Progenitor cell of endocrine pancreas (in vitro differentiated cells): ENCODE measurements at regions not wholly inside any gene's neighbourhood (a gene's known extent, or its start where the extent isn't known, plus 50 kb on each side); places are given as distances from the start of the nearest gene placed in this dataset.

Experiments used
- DNase-seq: peaks from one replicate; pipeline ENCODE4 v3.0.0; 2021; ENCODE audit warnings: low spot score; ENCODE audit not compliant: unreplicated experiment
- H3K27ac Mint-ChIP-seq: 2 replicates; pipeline ENCODE4 v1.8.0; 2021; ENCODE audit warnings: mild to moderate bottlenecking, moderate library complexity, mixed read lengths
- H3K27me3 Mint-ChIP-seq: 2 replicates; pipeline ENCODE4 v1.8.0; 2021; ENCODE audit warnings: mixed read lengths
- H3K36me3 Mint-ChIP-seq: 2 replicates; pipeline ENCODE4 v1.8.0; 2022; ENCODE audit warnings: mixed read lengths; ENCODE audit not compliant: insufficient read depth
- H3K4me1 Mint-ChIP-seq: 2 replicates; pipeline ENCODE4 v1.8.0; 2021; ENCODE audit warnings: low read depth, mixed read lengths
- H3K4me3 Mint-ChIP-seq: 2 replicates; pipeline ENCODE4 v1.8.0; 2021; ENCODE audit warnings: low read depth, mild to moderate bottlenecking, moderate library complexity, mixed read lengths
- H3K9me3 Mint-ChIP-seq: 2 replicates; pipeline ENCODE4 v1.8.0; 2021; ENCODE audit warnings: low read depth, mixed read lengths
- CTCF ChIP-seq: fragments of 200-600 bp; sonication (generic); IDR thresholded peaks from one replicate; pipeline ENCODE4 v1.5.0; 2021; ENCODE audit warnings: antibody characterized with exemption, mild to moderate bottlenecking; ENCODE audit not compliant: unreplicated experiment

GRCh38 chr13:105170438-105170837 is 1365.0 kb downstream of the EFNB2 start:
- no peak for DNase-seq
- Mint-ChIP-seq H3K36me3 (no peaks in the 10 kb centered on the region), H3K9me3 (peaks cover 4% of the 10 kb centered on the region), H3K27me3 (no peaks in the 10 kb centered on the region), H3K4me3 (no peak overlapping the region), H3K27ac (no peak overlapping the region), H3K4me1 (no peaks in the 10 kb centered on the region)
- TF ChIP-seq CTCF = no peak

- no peaks in the 10 kb centered on the region for H3K36me3 Mint-ChIP-seq
These were observed 1367.2 kb downstream of the EFNB2 start for GRCh38 chr13:105168295-105168694.

GRCh38 chr13:105167385-105167784 is 1368.1 kb downstream of the EFNB2 start:
- H3K4me1 Mint-ChIP-seq = no peaks in the 10 kb centered on the region
- no peaks in the 10 kb centered on the region for H3K36me3 Mint-ChIP-seq
- H3K27me3 Mint-ChIP-seq = no peaks in the 10 kb centered on the region
- no peak overlapping the region for H3K4me3 Mint-ChIP-seq
- H3K9me3 Mint-ChIP-seq = peaks cover 4% of the 10 kb centered on the region
- DNase-seq = no peak
- no peak for TF ChIP-seq CTCF
- H3K27ac Mint-ChIP-seq = no peak overlapping the region

More at GRCh38 chr13:105168295-105168694, 1367.2 kb downstream of the EFNB2 start:
- H3K27me3 Mint-ChIP-seq = no peaks in the 10 kb centered on the region
- H3K4me1 Mint-ChIP-seq = no peaks in the 10 kb centered on the region
- H3K27ac Mint-ChIP-seq = no peak overlapping the region
- no peak for TF ChIP-seq CTCF
- peaks cover 4% of the 10 kb centered on the region for H3K9me3 Mint-ChIP-seq
- DNase-seq = no peak
- no peak overlapping the region for H3K4me3 Mint-ChIP-seq

- no peaks in the 10 kb centered on the region for H3K36me3 Mint-ChIP-seq
- no peaks in the 10 kb centered on the region for H3K27me3 Mint-ChIP-seq
- H3K4me3 Mint-ChIP-seq = no peak overlapping the region
- no peaks in the 10 kb centered on the region for H3K9me3 Mint-ChIP-seq
- no peak for DNase-seq
- no peak for TF ChIP-seq CTCF
- H3K4me1 Mint-ChIP-seq = no peaks in the 10 kb centered on the region
- no peak overlapping the region for H3K27ac Mint-ChIP-seq
These were observed 1369.9 kb downstream of the EFNB2 start for GRCh38 chr13:105165449-105166125.

GRCh38 chr13:105159841-105160240 is 1375.6 kb downstream of the EFNB2 start:
- Mint-ChIP-seq H3K27me3 (no peaks in the 10 kb centered on the region), H3K9me3 (no peaks in the 10 kb centered on the region), H3K4me1 (no peaks in the 10 kb centered on the region), H3K27ac (no peak overlapping the region), H3K36me3 (no peaks in the 10 kb centered on the region), H3K4me3 (no peak overlapping the region)
- TF ChIP-seq CTCF = no peak
- no peak for DNase-seq
